HG03575 (cell line): ENCODE measurements at regions not wholly inside any gene's neighbourhood (a gene's known extent, or its start where the extent isn't known, plus 50 kb on each side); places are given as distances from the start of the nearest gene placed in this dataset.

Experiments
- ATAC-seq: cut with Tn5 transposase; IDR thresholded peaks from one replicate; pipeline ENCODE4 v1.9.1; 2021; ENCODE audit not compliant: unreplicated experiment, insufficient number of reproducible peaks, low FRiP score; ENCODE audit errors: extremely low read depth

DNA sequence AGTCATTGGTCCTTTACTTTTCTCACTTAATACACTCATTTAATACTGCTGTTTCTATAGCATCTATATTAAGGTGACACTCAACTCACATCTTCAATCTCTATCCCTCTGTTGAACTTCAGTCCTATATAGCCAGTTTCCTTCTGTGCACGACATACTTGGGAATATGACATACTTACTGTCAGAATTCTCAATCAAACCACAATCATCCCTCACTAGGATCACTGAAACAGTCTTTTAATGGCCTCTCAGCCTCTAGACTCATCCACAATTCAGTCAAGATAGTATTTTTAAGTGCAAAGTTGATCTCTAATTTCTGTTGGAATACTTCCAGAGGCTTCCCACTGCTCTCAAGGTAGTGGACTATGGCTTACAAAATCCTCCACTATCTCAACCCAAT, 251.0 kb upstream of the MEF2C start:
- ATAC-seq, result no peak

DNA sequence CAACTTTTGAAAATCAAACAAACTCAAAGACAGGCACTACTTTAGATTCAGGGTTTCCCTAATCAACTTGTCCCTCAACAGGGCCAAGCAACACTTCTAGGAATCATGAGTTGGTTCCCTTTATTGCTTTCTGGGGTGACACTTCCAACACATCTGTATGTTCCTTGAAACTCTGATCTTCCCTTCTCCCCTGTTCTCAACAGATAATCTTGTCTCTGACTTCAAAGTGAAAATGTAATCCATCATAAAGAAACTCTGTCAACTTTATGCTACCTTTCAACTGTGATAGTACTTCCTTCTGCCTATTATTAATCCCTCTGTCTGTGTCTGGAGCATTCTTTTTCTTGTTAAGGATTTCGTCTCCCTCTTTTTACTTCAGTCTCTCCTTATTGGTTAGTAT, 250.1 kb upstream of the MEF2C start:
- ATAC-seq, result no peak

DNA sequence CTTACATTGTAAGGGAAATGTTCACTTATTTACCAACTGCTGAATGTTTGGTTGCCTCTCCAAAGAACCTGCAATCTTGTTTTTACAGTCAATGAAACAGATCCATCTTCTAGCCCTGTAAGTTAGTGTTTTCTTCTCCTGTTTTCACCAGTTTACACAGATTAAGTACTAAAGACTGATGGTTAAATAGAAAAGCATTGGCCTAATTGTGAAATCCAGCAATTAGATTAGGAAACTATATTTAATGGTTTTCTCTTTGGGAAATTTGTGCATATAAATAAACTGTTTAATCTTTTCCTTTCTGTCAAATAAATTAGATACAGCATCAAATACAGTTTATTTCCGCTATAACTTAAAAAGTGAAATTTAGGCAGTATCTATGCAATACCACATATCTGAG, 247.9 kb upstream of the MEF2C start:
- ATAC-seq, result no peak

- no peak for ATAC-seq
Measured at GRCh38 chr5:89129941-89130340, 247.0 kb upstream of the MEF2C start.

DNA sequence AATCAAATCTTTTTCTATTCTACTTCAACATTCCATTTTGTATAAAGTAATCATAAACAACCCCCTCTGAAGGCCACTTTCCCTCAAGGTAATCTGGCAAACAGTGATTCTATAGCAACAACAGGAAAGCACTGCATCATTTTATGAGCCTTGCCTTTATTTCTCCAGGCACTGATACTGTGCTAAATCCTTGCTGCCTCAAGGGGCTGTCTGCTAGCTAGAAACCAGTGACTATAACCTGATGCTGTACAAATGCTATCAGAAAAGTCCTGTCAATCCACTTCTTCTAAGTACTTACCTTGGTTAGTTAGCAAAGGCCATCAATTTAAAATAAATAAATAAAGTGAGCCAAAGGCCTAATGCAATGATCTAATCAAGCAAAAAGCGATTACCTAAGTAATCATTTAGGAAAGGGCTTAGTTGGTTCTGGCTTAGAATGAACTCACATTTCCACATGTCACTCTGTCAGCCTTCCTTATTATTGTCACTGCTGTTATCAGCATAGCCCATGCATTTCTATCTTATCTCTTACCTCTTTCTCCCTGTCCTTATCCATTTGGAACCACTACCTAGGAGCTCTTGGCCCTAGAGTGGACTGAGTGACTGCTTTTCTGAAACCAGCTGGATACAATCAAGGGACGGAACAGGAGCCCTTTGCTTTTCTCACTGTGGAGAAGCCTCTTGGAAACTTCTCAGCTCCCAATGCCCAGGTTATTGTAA, 246.1 kb upstream of the MEF2C start:
- ATAC-seq, result no peak

- ATAC-seq, result no peak
Measured at GRCh38 chr5:89128092-89128491, 245.1 kb upstream of the MEF2C start.

- no peak for ATAC-seq
Measured at GRCh38 chr5:89127191-89127590, 244.2 kb upstream of the MEF2C start.

GRCh38 chr5:89125372-89125771, 242.4 kb upstream of the MEF2C start:
- no peak for ATAC-seq

- no peak for ATAC-seq
Measured at GRCh38 chr5:89123581-89123980, 240.6 kb upstream of the MEF2C start.

GRCh38 chr5:89120719-89121118, 237.7 kb upstream of the MEF2C start:
- no peak for ATAC-seq

- ATAC-seq, result peak; percentile 72
Measured at GRCh38 chr5:89117124-89117644, 234.2 kb upstream of the MEF2C start.

DNA sequence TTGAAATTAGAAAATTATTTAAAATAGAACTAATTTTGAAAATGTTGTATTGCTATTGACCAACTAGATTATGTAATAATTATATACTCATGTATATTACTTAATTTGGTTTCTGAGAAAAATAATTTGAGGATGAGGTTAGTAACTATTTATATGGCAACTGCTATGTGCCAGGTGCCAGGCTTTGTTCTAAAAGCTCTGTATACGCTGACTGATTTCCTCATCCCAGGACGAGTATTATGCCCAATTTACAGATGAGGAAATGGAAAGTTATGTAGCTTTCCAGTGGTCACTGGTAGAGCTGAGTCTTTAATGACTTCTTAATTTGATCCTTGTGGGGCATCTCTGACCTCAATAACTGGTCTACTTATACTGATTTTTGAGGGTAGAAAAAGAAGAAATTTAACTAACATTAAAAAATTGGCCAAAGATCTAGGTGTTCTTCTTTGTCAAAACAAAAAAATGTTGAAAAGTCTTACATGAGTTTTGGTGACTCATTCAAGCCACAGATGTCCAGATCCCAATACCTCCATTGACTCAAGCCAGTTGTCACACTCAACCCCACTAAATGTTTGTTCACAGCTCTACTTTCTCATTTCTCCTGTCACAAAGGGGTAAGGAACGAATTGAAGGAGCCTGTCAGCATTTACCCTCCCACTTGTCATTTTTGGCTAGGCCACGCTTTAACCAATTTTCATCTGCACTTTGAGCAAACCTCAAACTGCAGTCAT, 228.1 kb upstream of the MEF2C start:
- ATAC-seq, result no peak

GRCh38 chr5:89106480-89106879, 223.5 kb upstream of the MEF2C start:
- ATAC-seq, result no peak

GRCh38 chr5:89105836-89106235, 222.9 kb upstream of the MEF2C start:
- ATAC-seq, result no peak

- no peak for ATAC-seq
Measured at GRCh38 chr5:89105171-89105695, 222.2 kb upstream of the MEF2C start.

DNA sequence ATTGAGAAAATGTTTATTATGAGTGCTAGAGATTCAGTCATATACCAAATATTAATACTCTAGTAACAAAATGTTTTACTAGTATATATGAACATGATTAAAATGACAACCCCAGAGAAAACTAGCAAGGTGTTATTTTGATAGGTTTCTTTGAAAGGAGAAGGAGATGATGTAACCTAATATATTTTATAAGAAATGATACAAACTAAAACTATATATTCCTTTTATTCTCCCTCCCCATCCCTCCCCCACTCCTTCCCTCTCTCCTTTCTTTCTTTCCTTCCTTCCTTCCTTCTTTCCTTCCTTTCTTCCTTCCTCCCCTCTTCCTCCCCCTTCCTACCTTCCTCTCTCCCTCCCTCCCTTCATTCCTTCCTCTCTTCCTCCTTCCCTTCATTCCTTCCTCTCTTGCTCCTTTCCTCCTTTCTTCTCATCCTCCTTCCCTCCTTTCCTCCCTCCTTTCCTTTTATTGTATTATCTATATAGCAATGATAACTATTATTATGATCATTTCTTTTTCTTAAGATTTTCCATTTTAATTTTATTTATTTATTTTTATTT, 215.3 kb upstream of the MEF2C start:
- no peak for ATAC-seq

GRCh38 chr5:89097103-89097502, 214.1 kb upstream of the MEF2C start:
- peak; percentile 73 for ATAC-seq

DNA sequence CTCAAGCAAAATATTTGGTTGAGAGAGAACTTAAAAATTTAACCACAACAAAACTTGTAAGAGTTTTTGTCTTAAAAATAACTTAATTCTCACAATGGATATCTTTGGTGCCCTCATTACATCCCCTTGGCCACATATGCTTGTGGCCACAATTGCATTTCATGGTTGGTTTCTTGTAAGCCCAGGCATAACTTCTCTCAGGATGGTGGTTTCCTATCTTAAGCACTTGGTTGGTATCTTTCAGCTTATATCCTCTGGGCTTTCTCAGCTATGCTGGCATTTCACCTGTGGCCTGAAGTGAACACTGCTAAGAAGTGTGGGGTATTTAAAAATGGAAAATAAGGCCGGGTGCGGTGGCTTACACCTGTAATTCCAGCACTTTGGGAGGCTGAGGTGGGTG, 212.4 kb upstream of the MEF2C start:
- ATAC-seq, result no peak

- ATAC-seq, result no peak
Measured at GRCh38 chr5:89090037-89090436, 207.1 kb upstream of the MEF2C start.
